ENCODE measurements at regions not wholly inside any gene's neighbourhood (a gene's known extent, or its start where the extent isn't known, plus 50 kb on each side); places are given as distances from the start of the nearest gene placed in this dataset.

DNA sequence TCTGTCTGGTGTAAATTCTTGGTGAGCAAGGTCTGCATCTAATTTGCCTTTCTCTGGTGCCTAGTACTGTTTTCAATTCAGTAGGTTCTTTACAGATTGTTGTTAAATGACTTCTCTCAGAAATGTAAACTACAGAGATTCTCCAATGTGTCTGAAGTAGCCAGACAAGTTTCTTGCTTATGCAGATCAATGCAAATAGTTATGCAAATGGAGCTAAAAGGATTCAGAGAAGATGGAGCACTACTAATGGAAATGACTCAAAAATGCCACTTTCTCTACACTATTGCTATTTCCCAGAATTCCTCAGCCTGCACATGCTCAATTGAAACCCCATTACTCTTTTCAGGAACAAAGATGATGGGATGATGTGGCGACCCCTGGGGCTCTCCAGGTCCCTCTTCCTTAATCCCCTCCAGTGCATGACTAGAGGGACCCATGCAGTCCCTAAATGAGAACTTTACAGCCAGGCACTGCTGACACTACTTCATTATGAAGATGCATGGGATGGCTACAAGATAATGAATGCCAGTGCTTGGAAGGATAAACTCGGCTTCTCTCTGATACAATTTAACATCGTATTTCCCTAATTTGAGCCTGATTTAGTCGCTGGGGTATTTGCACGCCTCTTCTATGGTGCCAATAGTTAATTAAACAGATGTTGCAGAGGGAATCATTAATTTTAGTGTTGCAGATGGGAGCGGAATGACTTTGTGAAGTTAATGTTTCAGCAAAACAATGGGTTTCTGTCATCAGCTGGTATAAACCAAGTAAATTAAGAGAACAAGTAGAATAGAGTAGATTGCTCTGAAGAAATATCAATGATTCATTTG, 753.2 kb downstream of the TLR4 start:
- in situ Hi-C loops (cut with MboI; ENCODE audit: low sequenced_read_pairs): no loop called here

DNA sequence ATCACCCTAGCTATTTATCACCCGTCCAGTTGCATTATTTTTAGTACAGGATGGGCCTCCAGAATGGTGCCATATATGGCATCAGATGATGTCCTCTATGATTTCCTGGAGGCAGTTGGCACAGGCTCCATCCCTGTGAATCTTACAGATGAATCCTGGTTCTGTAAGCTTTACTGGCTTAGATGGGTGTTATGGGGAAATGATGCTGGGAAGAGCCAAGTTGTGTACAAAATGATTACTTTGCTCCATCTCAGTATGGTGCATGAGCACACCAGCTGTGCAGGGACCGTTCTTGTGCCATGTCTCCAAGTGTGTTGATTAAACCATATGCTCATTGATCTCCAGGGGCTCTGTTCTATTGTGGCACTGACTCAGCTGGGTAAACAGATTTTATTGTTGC, 755.7 kb downstream of the TLR4 start:
- in situ Hi-C loops (cut with MboI; ENCODE audit: low sequenced_read_pairs): no loop called here

- in situ Hi-C loops (cut with MboI; ENCODE audit: low sequenced_read_pairs): no loop called here
These were observed 759.2 kb downstream of the TLR4 start for GRCh38 chr9:118463419-118463818.

DNA sequence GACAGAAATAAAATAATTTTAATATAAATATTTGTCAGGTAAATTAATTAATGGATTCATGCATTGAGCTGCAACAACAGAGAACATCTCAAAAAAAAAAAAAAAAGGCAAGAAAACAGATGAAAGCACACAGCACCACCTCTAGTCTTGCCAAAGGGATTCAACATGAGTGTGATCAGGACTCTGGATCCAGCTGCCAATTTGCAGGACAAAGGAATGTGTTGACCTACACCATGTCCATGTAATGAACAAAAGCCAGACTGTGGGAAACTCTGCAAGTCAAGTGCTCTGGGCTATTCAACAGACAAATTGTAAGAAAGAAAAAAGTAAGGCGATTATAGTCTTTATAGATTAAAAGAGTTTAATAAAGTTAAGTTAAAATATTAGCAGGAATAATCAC, 769.3 kb downstream of the TLR4 start:
- in situ Hi-C loops (cut with MboI; ENCODE audit: low sequenced_read_pairs): no loop called here

- in situ Hi-C loops (cut with MboI; ENCODE audit: low sequenced_read_pairs): no loop called here
These were observed 774.5 kb downstream of the TLR4 start for GRCh38 chr9:118478752-118479151.

DNA sequence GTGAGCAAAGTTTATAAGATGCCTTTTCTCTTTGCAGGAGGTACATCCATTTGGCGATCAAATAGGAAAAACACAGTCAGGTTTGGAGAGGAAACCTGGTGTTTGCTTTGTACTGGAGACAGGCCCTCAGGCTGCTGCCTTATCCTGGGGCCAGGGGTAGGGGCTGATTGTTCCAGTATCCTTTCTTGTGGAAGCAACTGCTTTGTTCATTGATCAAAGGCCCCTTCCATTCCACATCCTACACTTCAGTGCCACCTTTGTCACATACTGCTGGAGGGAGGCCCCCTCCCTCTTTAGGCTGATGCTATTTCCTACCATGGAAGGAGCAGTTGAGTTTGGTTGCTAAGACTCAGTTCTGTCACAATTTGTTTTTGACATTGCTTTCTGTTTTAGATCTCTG, 778.1 kb downstream of the TLR4 start:
- in situ Hi-C loops (cut with MboI; ENCODE audit: low sequenced_read_pairs): no loop called here

DNA sequence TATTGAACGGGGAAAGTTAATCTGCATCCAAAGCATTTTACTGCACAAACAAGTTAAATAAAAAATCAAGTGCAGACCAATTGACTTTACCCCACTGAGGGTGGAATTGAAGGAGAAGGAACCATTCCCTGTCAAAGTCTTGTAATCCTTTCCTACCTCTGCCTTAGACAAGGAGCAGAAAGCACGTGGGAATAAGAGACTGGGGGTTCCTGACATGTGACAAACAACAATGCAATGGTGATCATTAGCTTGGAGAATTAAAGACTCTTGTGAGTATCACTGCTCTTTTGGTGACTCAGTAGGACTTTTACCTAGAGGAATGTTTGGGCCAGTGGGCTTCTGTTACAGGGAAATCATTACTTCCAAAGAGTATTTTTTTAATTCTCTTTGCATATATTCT, 779.5 kb downstream of the TLR4 start:
- in situ Hi-C loops (cut with MboI; ENCODE audit: low sequenced_read_pairs): no loop called here

DNA sequence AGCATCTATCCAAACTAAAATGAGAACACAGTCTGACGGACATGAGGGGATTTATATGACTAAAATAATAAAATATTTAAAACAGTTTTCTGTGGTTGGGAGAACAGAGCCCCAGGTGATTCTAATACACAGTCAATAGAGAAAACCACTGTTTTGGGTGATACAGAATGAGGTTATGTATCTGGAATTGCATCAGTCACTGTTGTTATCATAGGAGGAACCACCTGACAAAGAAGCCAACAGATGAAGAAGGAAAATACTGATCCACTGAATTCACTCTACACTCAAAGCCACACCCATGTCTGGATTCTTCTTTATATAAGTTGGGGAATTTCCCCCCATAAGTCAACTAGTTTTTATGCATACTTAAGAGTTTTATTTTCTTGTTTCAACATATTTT, 799.0 kb downstream of the TLR4 start:
- in situ Hi-C loops (cut with MboI; ENCODE audit: low sequenced_read_pairs): no loop called here

DNA sequence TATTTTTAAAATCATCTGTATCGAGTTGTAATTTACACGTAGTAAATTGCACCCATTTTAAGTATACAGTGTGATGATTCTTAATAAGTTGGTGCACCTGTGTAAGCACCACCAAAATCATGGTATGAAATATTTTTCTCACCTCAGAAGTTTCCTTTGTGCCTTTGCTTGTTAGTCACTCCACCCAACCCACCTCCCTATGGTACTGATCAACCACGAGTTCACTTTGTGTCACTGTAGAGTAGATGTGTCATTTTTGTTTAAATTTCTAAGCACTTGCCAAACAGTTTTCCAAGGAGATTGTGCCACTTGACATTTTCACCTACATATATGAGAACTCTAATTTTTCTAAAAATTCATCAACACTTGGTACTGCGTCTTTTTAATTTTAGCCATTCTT, 806.5 kb downstream of the TLR4 start:
- in situ Hi-C loops (cut with MboI; ENCODE audit: low sequenced_read_pairs): no loop called here

- in situ Hi-C loops (cut with MboI; ENCODE audit: low sequenced_read_pairs): no loop called here
These were observed 811.7 kb downstream of the TLR4 start for GRCh38 chr9:118515947-118516346.

GRCh38 chr9:118521261-118521660, 817.1 kb downstream of the TLR4 start:
- in situ Hi-C loops (cut with MboI; ENCODE audit: low sequenced_read_pairs): no loop called here

- in situ Hi-C loops (cut with MboI; ENCODE audit: low sequenced_read_pairs): no loop called here
These were observed 818.2 kb downstream of the TLR4 start for GRCh38 chr9:118522093-118523028.

DNA sequence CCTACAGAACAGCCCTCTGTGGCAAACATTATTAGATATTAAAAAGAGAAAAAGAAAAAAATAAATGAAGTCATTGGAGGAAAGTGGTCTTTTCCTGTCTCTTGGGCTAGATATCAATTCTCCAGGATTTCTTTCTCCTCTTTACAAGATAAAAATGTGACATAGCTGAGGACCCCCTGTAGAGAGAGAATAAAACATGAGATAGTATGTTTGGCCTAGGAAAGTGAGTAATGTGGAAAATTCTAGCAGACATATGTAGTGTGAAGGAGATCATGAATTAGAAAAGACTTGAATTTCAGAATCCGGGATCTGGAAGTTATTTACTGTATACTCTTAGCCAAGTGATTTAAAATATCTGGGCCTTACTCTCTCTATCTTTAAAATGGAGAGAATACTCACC, 823.1 kb downstream of the TLR4 start:
- in situ Hi-C loops (cut with MboI; ENCODE audit: low sequenced_read_pairs): no loop called here

- in situ Hi-C loops (cut with MboI; ENCODE audit: low sequenced_read_pairs): no loop called here
These were observed 825.0 kb downstream of the TLR4 start for GRCh38 chr9:118529210-118529609.

GRCh38 chr9:118529624-118530214, 825.5 kb downstream of the TLR4 start:
- in situ Hi-C loops (cut with MboI; ENCODE audit: low sequenced_read_pairs): no loop called here

DNA sequence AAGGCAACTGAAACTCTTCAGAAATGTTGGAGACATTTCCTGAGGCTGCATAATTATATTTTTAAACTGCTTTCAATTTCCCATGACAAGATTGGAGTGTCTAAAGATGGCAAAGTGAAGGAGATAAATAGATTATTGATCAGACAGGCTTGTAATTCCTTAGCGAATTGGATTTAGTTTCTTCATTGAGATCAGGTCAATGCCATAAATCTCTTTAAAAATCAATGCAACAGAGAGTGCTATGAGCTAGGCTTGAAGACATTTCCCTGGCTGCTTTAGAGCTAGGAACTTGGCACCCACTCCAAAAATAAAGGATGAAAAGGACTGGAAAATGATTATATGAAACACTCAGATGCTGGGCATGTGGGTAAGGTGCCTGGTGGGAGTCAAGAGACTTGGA, 828.4 kb downstream of the TLR4 start:
- in situ Hi-C loops (cut with MboI; ENCODE audit: low sequenced_read_pairs): no loop called here

DNA sequence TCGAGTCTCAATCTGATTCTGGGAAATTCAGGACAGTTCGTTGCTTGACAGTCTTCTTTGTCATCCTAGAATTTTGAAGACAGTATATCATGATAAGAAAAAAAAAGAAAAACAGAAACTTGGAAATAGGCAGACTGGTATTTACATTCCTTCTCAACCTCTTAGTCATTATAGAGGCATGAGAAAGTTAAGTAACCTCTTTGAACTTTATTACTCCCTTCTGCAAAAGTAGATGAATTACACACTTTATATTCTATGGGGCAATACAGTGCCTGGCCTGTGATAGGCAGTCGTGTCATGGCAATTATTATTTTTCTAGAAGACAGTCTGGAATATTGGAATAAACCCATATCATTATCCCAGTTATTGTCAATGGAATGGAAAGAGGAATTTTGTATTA, 828.9 kb downstream of the TLR4 start:
- in situ Hi-C loops (cut with MboI; ENCODE audit: low sequenced_read_pairs): no loop called here

DNA sequence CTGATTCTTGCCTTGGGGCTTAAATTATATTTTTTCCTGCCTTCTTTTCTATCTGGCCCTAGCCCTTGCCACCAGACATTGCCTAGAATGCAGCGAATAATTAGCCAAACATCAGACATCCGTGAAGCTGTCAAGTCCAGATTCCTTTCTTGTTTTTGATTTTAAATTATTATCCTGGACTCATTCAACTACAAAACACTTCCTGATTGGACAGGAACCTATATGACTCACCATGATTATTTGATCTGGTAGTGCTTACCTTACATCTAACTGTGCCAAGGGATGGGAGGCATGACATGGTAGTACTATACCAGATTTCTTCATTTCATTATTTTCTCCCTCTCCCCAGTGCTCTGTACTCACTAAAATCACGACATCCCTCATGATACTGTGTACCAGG, 829.6 kb downstream of the TLR4 start:
- in situ Hi-C loops (cut with MboI; ENCODE audit: low sequenced_read_pairs): no loop called here

DNA sequence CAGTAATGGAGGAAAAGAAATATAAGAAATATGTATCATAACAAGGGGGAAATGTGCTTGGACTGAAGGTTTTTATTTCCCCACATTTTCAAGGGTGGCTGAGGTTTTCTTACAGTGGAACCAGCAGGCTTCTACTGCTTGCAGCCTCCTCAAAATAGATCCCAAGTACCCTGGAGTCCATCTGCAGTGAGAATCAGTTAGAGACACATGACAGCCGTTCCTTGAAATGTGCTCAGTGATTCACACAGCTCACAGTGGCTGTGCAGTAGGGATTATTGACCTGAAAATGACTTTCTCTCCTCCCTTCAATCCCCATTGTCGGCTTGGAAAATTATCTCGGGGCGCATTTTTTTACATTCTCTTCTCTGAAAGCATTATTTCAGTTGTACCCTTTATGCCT, 832.0 kb downstream of the TLR4 start:
- in situ Hi-C loops (cut with MboI; ENCODE audit: low sequenced_read_pairs): no loop called here

GRCh38 chr9:118538959-118539358, 830.3 kb downstream of the BRINP1 start:
- in situ Hi-C loops (cut with MboI; ENCODE audit: low sequenced_read_pairs): no loop called here

DNA sequence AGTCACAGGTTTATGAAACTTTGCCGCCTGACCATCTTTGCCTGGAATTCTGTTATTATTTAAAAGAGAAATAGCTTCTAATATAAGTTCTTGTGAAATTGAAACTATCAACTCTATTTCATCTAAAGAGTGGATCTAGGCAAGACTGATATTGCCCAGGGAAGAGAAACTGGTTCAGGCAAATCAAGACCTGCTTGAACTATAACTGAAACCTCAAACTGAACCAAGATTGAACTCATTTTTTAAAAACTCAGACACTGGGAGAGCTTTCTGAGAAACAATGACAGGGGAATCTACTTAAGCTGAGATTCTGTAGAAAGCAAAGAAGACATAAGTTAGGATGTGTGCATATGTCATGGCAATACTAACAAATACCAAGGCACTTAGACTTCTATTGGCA, 815.8 kb downstream of the BRINP1 start:
- in situ Hi-C loops (cut with MboI; ENCODE audit: low sequenced_read_pairs): no loop called here

GRCh38 chr9:118554987-118555386, 814.2 kb downstream of the BRINP1 start:
- in situ Hi-C loops (cut with MboI; ENCODE audit: low sequenced_read_pairs): no loop called here

All from HL-60/S4 treated with phorbol 12-myristate 13-acetate at 8.2 ng/mL for 4 days and 3 days (cell line).